HG02981 (cell line): ENCODE measurements at regions not wholly inside any gene's neighbourhood (a gene's known extent, or its start where the extent isn't known, plus 50 kb on each side); places are given as distances from the start of the nearest gene placed in this dataset.

Source experiments
- ATAC-seq: cut with Tn5 transposase; IDR thresholded peaks from one replicate; pipeline ENCODE4 v1.9.1; 2021; ENCODE audit warnings: mild to moderate bottlenecking, moderate library complexity; ENCODE audit not compliant: unreplicated experiment

DNA sequence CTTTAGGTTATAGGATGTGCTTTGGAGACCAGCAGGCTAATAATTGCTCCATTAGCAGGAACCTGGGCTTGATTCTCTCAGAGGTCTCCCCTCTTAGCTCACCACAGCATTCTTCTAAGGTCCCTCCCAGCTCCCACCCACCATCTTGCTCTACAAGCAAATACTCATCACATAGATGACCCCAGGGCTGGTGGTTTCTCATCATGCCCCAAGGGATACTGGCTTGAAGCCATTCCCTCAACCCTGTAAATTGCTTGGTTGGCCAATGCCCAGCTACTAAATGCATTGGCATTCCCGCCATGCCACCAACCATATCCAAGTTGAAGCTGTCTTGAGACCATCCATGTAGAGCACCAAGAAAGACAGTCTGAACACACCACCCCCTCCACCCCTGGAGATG is 130.2 kb upstream of the NCAM1 start:
- no peak for ATAC-seq

DNA sequence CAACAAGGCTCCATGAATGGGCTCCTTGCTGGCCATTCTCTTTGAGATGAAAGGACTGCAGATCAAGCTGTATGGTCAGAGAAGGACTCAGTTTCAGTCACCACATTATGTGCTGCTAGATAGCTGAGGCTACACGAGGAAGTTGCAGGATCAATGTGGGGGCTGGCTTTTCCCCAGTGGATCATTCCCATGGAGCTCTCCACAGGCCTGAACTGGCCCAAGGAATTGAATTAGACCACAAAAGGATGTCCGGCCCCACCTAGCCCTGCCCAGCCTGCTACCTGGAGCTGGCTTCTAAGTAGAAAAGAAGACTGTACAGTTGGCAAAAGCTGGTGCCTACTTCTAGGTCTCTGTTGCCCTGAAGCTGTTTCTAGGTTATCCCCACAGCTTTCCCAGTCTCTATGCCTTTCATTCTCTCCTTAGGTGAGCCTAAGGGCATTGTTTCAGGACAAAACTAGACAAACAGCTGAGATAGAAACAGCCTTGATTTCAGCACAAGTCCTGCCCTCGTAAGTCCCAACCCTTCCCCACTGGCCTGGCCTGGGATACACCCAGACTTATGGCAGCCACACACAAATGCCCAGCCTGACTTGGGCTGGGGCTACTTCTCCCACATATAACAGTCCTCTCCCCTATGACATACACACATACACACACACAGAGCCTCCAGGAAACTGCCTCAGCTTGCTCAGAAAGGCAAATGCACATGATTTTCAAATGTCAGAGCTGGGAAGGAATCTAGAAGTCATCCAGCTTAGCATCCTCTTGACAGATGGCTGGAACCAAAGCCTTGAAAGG is 129.1 kb upstream of the NCAM1 start:
- ATAC-seq: no peak

DNA sequence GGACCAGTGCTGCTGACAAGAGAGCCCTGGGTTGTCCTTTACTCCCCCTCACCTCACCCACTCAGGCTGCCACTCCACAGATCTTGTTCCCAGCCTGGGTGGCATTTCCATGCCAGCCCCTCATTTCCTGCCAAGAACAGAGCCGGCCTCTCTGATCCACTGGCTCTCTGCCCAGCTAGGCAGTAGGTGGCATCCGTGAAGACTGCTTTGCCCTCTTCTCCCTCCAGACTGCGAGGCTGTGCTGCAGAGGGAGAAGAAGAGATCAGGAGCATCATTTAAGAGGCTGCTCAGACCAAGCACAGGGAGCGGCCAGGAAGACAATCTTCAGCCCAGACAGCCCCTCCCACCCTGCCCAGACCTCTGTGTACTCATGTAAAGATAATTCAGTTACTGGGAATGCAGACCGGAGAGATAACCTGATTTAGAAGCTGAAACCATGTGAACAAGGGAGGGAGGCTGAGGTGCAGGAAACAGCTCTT is 126.9 kb upstream of the NCAM1 start:
- no peak for ATAC-seq

DNA sequence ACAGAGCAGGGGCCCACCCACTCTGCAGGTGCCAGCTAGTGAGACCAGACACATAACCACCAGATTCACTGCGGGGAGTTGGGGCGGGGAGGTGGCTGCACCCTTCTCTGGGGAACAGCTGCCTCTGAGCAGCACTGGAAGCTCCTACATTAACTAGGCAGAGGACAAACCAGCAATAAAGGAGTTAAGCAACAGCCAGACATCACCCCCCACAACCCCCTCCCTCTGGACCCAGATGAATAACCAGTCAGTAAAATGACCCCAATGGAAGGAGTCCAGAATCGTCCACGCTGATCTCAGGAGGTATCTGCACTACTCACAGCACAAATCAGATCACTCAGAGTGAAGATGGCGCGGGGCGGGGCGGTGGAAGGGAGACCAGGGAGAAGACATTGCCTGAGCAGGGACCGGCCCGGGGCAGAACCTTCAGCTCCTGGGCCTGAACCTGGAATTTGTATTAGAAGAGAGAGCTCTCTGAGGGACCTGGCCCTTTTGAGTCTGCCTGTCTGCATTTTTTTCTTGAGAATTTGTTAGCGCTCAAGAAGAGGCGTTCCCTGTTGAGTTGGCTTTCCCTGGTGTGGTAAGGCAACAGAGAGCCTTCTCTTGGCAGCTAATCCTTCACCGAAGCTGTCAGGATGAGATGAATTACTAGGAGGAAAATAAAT is 125.5 kb upstream of the NCAM1 start:
- ATAC-seq: no peak

DNA sequence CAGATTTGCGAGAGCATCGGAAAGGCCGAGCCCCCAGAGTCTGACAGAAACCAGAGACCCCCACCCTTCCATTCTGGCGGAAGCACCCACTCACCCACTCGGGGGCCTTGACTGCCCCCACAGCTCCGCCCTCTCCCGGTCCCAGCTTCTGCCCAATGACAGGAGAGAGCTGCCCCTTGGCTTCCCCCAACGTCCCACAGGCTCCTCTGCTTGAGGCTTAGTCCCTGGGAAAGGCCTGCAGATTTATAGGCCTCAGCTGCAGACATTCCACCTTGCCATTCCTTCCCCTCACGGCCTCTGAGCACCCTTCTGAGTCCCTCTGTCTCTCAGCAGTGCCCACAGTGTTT is 125.0 kb upstream of the NCAM1 start:
- ATAC-seq: no peak

DNA sequence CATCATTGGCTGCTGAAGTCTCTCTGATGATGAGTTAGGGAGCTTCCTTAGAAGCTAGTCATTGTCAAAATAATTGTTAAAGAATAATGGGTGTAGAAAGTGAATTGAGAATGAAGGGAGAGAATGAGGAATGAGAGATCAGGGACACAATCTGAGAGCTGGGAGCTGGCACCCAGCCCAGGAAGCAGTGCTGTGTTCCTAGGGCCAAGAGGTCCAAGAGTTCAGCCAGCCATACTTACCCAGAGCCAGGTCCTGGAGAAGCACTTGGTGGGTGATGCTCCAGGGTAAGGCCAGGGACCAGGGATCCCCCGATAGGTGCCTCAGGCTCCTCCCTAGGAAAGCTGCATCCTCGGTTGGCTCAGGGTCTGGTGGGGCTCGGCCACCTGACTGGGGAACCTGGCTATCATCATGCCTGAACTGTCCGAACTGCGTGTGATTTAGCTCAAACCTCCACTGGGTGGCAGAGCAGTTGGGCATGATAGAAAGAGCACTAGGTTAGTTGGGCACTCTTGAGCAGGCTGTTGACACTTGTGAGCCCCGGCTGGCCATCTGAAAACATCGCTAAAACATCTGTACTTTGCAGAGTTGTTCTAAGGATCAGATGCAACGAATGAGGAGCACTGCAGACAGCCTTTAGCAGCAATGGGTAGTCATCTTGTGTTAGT is 123.9 kb upstream of the NCAM1 start:
- no peak for ATAC-seq

DNA sequence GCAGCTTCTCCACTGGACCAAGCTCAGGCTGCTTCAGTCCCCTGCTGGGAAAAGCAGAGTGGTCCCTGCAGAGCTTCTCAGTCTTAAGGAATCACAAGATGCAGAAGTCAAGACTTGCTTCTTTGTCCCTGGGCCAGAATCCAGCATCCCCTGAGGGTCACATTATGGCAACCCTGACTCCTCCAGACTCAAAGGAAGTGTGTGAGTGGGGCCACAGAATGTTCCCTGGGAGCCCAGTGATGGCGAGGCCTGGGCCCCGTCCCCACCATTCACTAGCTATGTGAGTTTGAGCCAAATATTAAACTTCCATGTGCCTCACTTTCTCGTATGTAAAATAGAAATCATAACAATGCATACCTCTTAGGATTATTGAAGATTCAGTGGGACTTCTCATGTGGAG is 122.2 kb upstream of the NCAM1 start:
- no peak for ATAC-seq

DNA sequence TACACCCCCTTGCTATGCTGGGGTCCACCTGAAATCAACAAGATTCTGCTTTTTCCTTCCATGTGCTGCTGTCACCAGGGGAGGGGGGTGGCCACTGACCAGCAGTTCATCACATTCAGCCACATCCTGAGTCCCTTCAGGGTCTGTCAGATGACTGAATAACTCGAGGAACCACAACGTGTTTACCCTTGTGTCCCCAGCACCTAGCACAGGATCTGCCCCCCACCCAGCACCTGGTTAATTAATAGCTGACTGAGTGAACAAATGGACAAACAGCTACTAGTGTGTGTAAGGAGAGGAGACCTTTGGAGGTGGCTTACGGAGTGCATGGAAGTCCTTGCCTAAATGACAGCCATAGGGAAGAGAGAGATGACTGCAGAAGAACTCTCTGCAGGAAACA is 119.5 kb upstream of the NCAM1 start:
- ATAC-seq: no peak

DNA sequence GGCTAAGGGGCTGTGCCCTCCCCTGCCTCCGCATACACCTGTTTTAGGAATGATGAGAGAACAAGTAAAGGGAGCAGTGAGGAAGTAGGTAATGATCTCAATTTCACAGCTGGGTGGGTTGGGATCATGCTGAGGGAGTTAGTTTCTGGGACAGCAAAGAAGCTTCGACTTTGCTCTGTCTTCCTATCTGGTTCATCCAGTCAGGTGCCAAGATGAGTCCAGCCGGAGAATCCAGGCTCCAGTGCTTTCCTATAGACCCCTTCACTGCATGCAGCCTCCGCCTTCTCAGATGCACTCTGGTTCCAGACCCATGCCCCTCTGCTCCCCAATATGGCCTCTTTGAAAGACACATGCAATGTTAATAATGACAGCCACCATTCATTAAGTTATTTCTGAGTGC is 119.1 kb upstream of the NCAM1 start:
- no peak for ATAC-seq

DNA sequence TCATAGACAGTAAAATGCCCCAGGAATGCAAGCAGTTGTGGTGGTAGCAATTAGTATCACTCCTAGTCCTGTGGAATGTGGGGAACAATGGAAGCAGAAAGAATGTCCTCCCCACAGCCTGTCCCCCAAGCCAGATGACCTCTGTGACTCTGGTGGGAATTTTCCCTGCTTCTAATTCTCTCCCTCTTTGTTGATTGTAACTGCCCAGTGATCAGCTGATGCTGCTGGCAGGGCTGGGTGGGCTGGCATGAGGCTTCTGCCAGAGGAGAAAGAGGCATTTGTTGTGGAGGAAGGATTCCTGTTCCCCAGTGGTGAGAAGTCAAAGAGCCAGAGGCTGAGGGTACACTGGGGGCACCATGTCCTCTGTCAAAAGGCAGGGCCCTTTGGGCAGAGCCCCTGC is 116.7 kb upstream of the NCAM1 start:
- no peak for ATAC-seq

DNA sequence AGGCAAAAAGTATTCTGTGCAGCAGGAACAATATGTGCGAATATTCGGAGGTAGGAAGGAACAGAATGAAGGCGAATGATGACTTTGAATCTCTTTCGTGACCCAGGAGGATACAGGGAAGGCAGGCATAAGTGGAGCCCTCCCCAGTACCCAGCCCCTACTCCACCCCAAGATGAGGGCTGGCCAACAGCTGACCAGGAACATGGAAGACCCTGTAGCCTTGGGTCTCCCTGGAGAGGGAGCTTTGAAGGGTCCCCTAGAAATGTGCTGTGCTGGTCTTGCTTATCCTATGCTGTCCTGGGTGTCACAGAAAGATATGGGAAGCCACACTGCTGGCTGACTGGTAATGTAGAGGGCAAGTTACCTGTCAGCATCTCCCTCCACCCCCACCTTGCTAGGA is 113.7 kb upstream of the NCAM1 start:
- no peak for ATAC-seq

DNA sequence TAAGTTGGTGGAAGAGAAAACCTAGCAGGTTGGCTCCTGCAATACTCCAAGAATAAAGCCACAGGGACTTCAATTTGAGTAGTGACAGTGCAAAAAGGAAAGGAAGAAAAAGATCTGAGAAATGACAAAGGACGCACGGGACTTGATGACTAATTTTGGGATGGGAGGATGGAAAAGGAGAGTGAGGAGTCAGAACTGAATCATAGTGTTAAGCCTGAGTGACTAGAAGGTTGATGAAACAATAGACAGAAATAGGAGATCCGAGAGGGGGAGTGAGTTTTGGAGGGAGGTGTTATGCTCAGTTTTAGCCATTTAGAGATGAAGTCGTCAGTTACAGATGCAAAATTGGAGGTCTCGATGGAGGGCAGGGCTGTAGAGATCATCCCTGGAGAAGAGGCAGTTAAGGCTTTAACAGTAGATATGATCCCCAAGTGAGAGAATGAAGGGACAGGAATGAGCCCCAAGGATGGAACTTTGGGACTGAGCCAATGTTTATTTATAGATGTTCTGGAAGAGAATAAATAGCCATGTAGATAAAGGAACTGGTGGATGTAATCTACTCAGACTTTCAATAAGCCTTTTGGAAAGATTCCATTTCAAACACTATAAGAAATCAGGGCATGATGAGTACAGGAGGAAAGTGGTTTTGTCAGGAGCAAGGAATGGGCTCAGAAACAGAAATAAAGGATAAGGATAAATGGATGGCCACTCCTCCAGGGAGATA is 108.9 kb upstream of the NCAM1 start:
- no peak for ATAC-seq

DNA sequence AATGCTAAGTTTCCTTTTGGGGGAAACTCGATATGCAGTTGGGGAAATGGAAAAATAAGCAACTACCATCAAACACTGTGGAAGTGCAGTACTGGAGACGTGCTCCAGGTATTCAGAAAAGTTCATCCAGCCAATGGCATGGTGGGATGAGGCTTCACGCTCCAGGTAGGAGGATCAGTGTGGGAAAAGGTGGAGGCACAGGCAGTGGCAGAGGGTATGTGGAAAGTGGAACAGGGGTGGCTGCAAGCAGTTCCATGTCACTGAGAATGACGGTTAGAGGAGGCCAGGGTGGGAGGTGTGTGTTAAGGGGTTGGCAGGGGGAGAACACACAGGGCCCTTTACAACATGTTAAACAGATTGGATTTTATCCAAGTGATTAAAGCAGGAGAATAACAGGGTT is 105.1 kb upstream of the NCAM1 start:
- ATAC-seq: no peak

DNA sequence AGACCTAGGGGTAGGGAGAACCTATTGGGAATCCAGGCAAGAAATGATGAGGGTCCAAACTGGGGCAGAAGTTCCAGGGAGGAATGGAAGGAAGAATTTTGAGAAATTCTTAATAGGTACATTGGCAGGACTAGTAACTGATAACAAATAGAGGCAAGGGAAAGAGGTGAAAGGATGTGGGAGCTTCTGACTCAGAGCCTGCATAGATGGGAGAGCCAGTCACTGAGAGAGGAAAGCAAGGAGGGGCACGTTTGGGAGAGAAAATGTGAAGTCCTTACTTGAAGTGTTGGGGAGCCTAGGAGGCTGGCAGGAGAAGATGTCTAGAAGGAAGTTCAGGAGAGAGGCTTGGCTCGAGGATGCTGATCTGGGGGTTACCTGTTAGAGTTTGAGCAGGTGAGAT is 104.6 kb upstream of the NCAM1 start:
- no peak for ATAC-seq

DNA sequence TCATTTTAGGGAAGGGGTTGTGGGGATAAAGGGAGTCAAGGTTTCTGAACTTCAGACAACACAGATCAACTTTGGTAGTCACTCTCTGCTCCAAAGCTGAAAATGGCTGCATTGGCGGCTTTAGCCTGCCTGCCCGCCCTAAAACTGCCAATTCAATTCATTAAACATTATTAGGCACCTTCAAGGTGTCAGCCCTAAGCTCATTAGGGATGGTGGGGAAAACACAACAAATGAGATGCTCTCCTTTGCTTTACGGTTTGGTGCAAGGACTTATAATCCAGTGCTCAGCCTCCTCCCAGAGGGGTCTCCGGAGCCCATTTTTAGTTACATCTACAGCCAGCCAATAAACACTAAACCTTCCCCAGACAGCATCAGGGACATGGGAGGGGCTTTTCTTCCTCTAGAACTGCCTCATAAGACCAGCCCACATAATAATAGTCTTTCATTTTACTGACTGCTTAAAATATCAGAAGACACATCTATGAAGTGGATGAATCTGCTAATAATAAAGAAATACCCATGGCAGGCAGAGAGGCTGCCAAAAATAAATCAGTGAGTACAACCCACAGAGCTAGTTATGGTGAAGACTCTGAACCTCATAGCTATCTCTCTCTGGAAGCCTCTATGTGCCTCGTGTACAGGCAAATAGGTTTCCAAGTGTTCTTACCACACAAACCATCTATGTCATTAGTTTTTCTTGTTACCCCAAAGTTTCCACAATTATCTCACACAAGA is 102.8 kb upstream of the NCAM1 start:
- no peak for ATAC-seq

DNA sequence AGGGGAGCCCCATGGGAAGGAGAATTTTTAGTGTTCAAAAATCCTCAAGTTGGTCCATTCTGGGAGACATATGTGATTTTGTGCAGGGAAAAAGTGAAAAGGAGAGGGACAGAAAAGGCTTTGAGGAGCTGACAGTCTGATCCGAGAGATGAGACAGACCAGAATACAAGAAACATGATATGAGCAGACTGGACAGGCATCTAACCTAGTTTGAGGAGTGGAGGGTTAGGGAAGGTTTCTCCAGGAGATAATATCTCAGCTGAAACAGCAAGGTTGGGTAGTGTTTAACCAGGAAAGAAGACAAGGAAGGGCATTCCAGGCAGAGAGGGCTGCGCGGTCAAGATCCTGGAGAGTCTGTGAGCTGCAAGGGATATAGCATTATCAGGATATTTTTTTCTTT is 101.4 kb upstream of the NCAM1 start:
- no peak for ATAC-seq

DNA sequence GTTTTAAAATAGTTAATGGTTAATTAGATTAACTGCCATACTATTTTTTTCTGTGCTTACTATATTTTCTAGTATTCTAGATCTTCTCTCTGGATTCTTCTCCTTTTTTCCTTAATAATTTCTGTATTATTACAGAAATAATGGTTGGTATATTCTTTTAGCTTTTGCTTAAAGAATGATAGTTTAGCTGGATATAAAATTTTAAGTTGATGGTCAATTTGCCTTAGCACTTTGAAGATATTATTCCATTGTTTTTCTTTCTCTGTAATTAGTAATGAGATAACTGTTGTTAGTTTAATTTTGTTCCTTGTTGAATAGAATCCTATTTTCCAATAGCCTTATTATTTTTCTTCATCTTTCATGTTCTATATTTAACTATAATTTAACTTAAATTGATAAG is 99.9 kb upstream of the NCAM1 start:
- no peak for ATAC-seq

DNA sequence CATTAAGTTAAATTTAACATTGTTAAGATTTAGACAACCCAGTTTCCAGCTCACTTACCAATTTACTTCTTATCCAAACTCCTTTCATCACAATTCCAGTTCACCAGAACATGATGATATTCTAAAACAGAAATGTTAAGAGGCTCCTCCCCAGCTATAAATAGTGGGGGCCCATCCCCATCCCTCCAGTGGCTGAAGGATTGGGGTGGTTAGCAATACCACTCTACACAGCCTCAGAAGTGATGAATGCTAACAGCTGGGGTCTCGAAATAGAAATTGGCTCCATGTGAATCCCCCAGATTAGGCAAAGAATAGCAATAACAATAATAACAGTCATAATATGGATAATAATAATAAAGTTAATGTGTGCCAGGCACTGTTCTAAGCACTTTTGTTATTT is 97.9 kb upstream of the NCAM1 start:
- ATAC-seq: no peak

DNA sequence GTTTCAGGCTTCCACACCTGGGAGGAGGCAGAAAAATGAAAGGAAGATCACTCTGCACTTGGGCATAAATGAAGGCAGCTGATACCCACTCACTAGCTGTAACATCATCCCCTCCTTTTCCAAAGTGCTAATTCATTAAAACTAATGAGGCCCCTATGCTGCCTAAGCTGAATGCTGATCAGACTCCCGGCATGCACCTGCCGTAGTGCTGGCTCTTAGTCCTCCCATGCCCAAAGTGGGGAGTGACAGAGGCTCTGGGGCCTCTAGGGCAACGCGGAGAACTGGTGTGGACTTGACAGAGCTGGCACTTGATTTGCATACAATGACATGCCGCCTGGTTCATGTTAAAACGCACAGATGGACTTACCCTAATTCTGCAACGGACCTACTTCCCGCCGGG is 96.5 kb upstream of the NCAM1 start:
- ATAC-seq: no peak

DNA sequence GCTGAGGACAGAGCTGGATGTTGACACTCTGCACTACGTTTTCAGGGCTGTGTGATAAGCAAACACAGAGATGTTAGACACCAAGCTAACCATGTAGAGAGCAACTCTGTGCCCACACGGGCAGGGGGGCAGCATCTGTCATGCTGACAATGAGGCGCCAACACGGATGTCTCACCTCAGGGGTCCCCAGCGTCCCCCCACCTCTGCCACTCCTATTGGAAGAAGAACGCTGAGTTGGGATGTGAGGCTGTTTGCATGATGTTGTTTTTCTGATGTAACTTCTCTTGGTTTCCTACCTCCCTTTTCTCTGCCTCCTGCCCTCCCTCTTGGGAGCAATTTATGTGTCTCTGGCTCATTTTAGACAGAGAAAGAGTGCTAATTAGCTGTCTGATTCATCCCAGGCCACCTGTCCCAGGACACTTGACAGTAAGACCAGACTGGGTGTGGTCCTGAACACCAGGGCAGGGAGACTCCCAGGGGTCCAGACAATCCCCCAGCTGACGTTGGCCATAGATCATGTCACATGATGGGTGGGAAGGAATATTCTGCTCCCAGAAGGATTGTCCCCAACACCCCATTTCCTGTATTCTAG is 89.2 kb upstream of the NCAM1 start:
- no peak for ATAC-seq

DNA sequence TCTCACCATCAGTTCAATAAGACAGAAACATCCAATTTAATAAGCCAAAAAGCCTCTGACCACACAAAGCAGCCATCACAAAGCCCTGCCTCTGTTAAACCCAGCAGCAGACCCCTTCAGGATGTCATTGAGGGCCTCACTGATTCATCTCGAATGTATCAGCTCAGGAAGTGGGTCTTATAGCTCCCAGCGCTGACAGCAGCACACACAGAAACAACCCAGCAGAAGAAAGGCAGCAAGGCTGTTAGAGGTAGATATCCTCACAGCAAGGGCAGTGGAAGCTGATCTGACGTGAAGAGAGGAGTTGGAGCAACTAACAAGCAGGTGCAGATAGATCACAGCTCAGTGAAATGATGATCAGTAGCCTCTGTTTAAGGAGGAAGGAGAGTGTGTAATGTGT is 86.2 kb upstream of the NCAM1 start:
- no peak for ATAC-seq
